ENCODE measurements at regions not wholly inside any gene's neighbourhood (a gene's known extent, or its start where the extent isn't known, plus 50 kb on each side); places are given as distances from the start of the nearest gene placed in this dataset.

GRCh38 chr12:4014858-4015224, 141.6 kb upstream of the PARP11 start:
- no peak overlapping the region for H3K4me3 ChIP-seq
- 23% methylated on average over 5 of the region's 6 CpGs for WGBS (ENCODE audit: missing lambda C conversion rate)
- ChIA-PET POLR2A (no interaction called here), CTCF (interaction anchor here (1.0 to 1.6 kb wide), 2 partner anchors 18 to 23 kb away, joined by 3 to 5 read pairs; no protein-coding TSS in a partner anchor)
- no peak for ATAC-seq
- H3K27ac ChIP-seq, result no peak overlapping the region
- DNase-seq (ENCODE audit: low read depth in 1 of 2, low spot score in 1 of 2), result no peak
- H3K4me1 ChIP-seq, result no peaks in the 10 kb centered on the region
- no peak for FAIRE-seq
- TF ChIP-seq FOSL2 (IDR thresholded peaks at IDR 0.05) (no peak), FOSL2 (CRISPR knock-in tag; IDR thresholded peaks at IDR 0.05) (no peak), MAZ (IDR thresholded peaks at IDR 0.05; ENCODE audit: borderline replicate concordance, low read depth, low read length) (no peak), TP53 (CRISPR knock-in tag; IDR thresholded peaks at IDR 0.05) (no peak), JUN (IDR thresholded peaks at IDR 0.05) (no peak), CBX8 (IDR thresholded peaks at IDR 0.05) (no peak), EP300 (IDR thresholded peaks at IDR 0.05) (no peak), POLR2AphosphoS2 (conservative IDR thresholded peaks at IDR 0.05; ENCODE audit: low read length) (no peak), ESRRA (IDR thresholded peaks at IDR 0.05; ENCODE audit: borderline replicate concordance, low read length) (no peak), REST (IDR thresholded peaks at IDR 0.05) (no peak), MAFK (IDR thresholded peaks at IDR 0.05; ENCODE audit: partially characterized antibody) (no peak), CHD4 (IDR thresholded peaks at IDR 0.05; ENCODE audit: borderline replicate concordance) (no peak), SREBF2 (IDR thresholded peaks at IDR 0.05) (no peak), HMGXB4 (CRISPR knock-in tag; IDR thresholded peaks at IDR 0.05; ENCODE audit: borderline replicate concordance) (no peak), JUNB (IDR thresholded peaks at IDR 0.05) (no peak), NPAS2 (CRISPR knock-in tag; IDR thresholded peaks at IDR 0.05; ENCODE audit: borderline replicate concordance) (no peak)
- TF ChIP-seq, protein P1, sequence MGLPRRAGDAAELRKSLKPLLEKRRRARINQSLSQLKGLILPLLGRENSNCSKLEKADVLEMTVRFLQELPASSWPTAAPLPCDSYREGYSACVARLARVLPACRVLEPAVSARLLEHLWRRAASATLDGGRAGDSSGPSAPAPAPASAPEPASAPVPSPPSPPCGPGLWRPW (IDR thresholded peaks at IDR 0.05), result no peak
- TF ChIP-seq, protein P2, sequence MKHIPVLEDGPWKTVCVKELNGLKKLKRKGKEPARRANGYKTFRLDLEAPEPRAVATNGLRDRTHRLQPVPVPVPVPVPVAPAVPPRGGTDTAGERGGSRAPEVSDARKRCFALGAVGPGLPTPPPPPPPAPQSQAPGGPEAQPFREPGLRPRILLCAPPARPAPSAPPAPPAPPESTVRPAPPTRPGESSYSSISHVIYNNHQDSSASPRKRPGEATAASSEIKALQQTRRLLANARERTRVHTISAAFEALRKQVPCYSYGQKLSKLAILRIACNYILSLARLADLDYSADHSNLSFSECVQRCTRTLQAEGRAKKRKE (CRISPR knock-in tag; IDR thresholded peaks at IDR 0.05; ENCODE audit: low read depth), result no peak
- TF ChIP-seq, protein P3, sequence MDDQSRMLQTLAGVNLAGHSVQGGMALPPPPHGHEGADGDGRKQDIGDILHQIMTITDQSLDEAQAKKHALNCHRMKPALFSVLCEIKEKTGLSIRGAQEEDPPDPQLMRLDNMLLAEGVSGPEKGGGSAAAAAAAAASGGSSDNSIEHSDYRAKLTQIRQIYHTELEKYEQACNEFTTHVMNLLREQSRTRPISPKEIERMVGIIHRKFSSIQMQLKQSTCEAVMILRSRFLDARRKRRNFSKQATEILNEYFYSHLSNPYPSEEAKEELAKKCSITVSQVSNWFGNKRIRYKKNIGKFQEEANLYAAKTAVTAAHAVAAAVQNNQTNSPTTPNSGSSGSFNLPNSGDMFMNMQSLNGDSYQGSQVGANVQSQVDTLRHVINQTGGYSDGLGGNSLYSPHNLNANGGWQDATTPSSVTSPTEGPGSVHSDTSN (IDR thresholded peaks at IDR 0.05), result no peak
- no peaks in the 10 kb centered on the region for H3K9me3 ChIP-seq
- H3K4me2 ChIP-seq, result no peak overlapping the region

DNA sequence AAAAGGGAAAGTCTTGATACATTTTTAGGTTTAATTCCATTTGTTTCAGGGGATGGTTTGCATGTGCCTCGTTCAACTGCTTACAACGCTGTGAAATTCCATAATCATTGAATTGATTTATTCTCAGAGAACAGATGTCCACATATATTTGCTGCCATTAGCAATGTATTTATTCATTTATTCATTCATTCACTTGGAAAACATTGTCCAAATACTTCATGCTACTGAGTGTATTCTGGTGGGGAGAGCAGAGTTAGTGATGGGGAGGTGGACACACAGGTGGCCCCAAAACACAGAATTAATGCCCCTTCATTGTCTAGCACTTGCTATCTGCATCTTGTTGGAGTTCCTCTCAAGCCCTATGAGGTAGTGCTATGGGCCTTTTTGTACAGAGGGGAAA, 141.2 kb upstream of the PARP11 start:
- WGBS (ENCODE audit: missing lambda C conversion rate), result 61% methylated on average over 2 of the region's 2 CpGs
- ATAC-seq, result no peak
- H3K27ac ChIP-seq, result no peak overlapping the region
- no peak for DNase-seq (ENCODE audit: low read depth in 1 of 2, low spot score in 1 of 2)
- H3K9me3 ChIP-seq, result no peaks in the 10 kb centered on the region
- H3K4me2 ChIP-seq, result no peak overlapping the region
- ChIA-PET CTCF (interaction anchor here (1.0 to 1.6 kb wide), 2 partner anchors 18 to 24 kb away, joined by 3 to 5 read pairs; no protein-coding TSS in a partner anchor), POLR2A (no interaction called here)
- no peak overlapping the region for H3K4me3 ChIP-seq
- no peak for FAIRE-seq
- no peaks in the 10 kb centered on the region for H3K4me1 ChIP-seq
- TF ChIP-seq, protein P1 (IDR thresholded peaks at IDR 0.05), result no peak
- TF ChIP-seq TFCP2L1 (CRISPR knock-in tag; IDR thresholded peaks at IDR 0.05) (no peak), POLR2AphosphoS2 (conservative IDR thresholded peaks at IDR 0.05; ENCODE audit: low read length) (no peak), MAZ (IDR thresholded peaks at IDR 0.05; ENCODE audit: borderline replicate concordance, low read depth, low read length) (no peak), FOXS1 (CRISPR knock-in tag; IDR thresholded peaks at IDR 0.05) (no peak), SREBF2 (IDR thresholded peaks at IDR 0.05) (no peak), ZNF302 (CRISPR knock-in tag; IDR thresholded peaks at IDR 0.05) (no peak), POLR2A (IDR thresholded peaks at IDR 0.05; ENCODE audit: low read length) (no peak), NFE2L2 (conservative IDR thresholded peaks at IDR 0.05; ENCODE audit: low read length) (no peak), HOXA7 (CRISPR knock-in tag; IDR thresholded peaks at IDR 0.05) (no peak)
- TF ChIP-seq, protein P2 (CRISPR knock-in tag; IDR thresholded peaks at IDR 0.05; ENCODE audit: low read depth), result no peak
- TF ChIP-seq, protein P4, sequence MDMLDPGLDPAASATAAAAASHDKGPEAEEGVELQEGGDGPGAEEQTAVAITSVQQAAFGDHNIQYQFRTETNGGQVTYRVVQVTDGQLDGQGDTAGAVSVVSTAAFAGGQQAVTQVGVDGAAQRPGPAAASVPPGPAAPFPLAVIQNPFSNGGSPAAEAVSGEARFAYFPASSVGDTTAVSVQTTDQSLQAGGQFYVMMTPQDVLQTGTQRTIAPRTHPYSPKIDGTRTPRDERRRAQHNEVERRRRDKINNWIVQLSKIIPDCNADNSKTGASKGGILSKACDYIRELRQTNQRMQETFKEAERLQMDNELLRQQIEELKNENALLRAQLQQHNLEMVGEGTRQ (IDR thresholded peaks at IDR 0.05), result no peak
- TF ChIP-seq, protein P3 (IDR thresholded peaks at IDR 0.05), result no peak
- TF ChIP-seq, protein P5, sequence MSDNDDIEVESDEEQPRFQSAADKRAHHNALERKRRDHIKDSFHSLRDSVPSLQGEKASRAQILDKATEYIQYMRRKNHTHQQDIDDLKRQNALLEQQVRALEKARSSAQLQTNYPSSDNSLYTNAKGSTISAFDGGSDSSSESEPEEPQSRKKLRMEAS (IDR thresholded peaks at IDR 0.05), result no peak
